ENCODE measurements at regions not wholly inside any gene's neighbourhood (a gene's known extent, or its start where the extent isn't known, plus 50 kb on each side); places are given as distances from the start of the nearest gene placed in this dataset.
"Not testable (repeated sequence)": the region's sequence is repeated elsewhere in the genome, so short reads cannot be mapped to it uniquely, and the experiment has no call there.

GRCh38 chr18:78856569-78857313 is 122.9 kb upstream of the SALL3 start:
- DNase-seq = no peak

GRCh38 chr18:78857314-78858150 is 122.1 kb upstream of the SALL3 start:
- no peak for DNase-seq

GRCh38 chr18:78859686-78860085 is 119.9 kb upstream of the SALL3 start:
- no peak for DNase-seq

GRCh38 chr18:78860117-78860516 is 119.5 kb upstream of the SALL3 start:
- peak; percentile 85 for DNase-seq

- DNase-seq = no peak
Measured at GRCh38 chr18:78861116-78861515, 118.5 kb upstream of the SALL3 start.

- no peak for DNase-seq
Measured at GRCh38 chr18:78861706-78862105, 117.9 kb upstream of the SALL3 start.

GRCh38 chr18:78862395-78862794 is 117.2 kb upstream of the SALL3 start:
- DNase-seq = no peak

- DNase-seq = no peak
Measured at GRCh38 chr18:78865056-78865598, 114.5 kb upstream of the SALL3 start.

GRCh38 chr18:78865771-78866310 is 113.8 kb upstream of the SALL3 start:
- no peak for DNase-seq

GRCh38 chr18:78867131-78867530 is 112.5 kb upstream of the SALL3 start:
- no peak for DNase-seq

GRCh38 chr18:78868330-78869316 is 111.0 kb upstream of the SALL3 start:
- no peak for DNase-seq

GRCh38 chr18:78871618-78872017 is 108.0 kb upstream of the SALL3 start:
- DNase-seq = no peak

GRCh38 chr18:78873926-78874500 is 105.6 kb upstream of the SALL3 start:
- DNase-seq = no peak

GRCh38 chr18:78875016-78875777 is 104.4 kb upstream of the SALL3 start:
- peak; percentile 15 for DNase-seq

GRCh38 chr18:78875778-78876650 is 103.6 kb upstream of the SALL3 start:
- no peak for DNase-seq

- no peak for DNase-seq
Measured at GRCh38 chr18:78876868-78877267, 102.8 kb upstream of the SALL3 start.

- no peak for DNase-seq
Measured at GRCh38 chr18:78878335-78878734, 101.3 kb upstream of the SALL3 start.

GRCh38 chr18:78879072-78879883 is 100.3 kb upstream of the SALL3 start:
- not testable (repeated sequence) for DNase-seq

GRCh38 chr18:78882585-78882984 is 97.0 kb upstream of the SALL3 start:
- no peak for DNase-seq

Measured in COR-L47 (cell line).